Esophagus muscularis mucosa (tissue), 4 donors: ENCODE measurements at regions not wholly inside any gene's neighbourhood (a gene's known extent, or its start where the extent isn't known, plus 50 kb on each side); places are given as distances from the start of the nearest gene placed in this dataset.

Experiments
- CTCF ChIP-seq, 3 experiments: fragments of 200-600 bp in 2 of 3; fragments of 450-650 bp in 1 of 3; sonication (generic) in 2 of 3; IDR thresholded peaks; one replicate each; pipeline ENCODE4 v1.5.1; 2017 to 2019; ENCODE audit warnings: antibody characterized with exemption in 3 of 3, mild to moderate bottlenecking in 2 of 3, moderate library complexity in 1 of 3
- EP300 ChIP-seq: sonication (generic); formaldehyde crosslinking; IDR thresholded peaks from one replicate; pipeline ENCODE4 v1.6.1; 2017; ENCODE audit warnings: antibody characterized with exemption
- POLR2A ChIP-seq: fragments of 450-650 bp; IDR thresholded peaks from one replicate; pipeline ENCODE4 v1.6.1; 2017; ENCODE audit warnings: antibody characterized with exemption, moderate library complexity, mild to moderate bottlenecking, low read depth
- POLR2AphosphoS5 ChIP-seq, 2 donors: sonication (generic); formaldehyde crosslinking; IDR thresholded peaks; one replicate each; pipeline ENCODE4 v1.6.1; 2017; ENCODE audit warnings: antibody characterized with exemption in 2 of 2

- TF ChIP-seq POLR2A (no peak), CTCF (IDR thresholded peaks at IDR 0.05) (no peak), EP300 (no peak), POLR2AphosphoS5 (IDR thresholded peaks at IDR 0.05) (peak in 1 of 2 donors; percentile 22)
These were observed 104.2 kb upstream of the CLSTN2 start for GRCh38 chr3:139830817-139831216.
